GM21515 (cell line): ENCODE measurements at regions not wholly inside any gene's neighbourhood (a gene's known extent, or its start where the extent isn't known, plus 50 kb on each side); places are given as distances from the start of the nearest gene placed in this dataset.
"Not testable (repeated sequence)": the region's sequence is repeated elsewhere in the genome, so short reads cannot be mapped to it uniquely, and the experiment has no call there.

ENCODE experiments used
- ATAC-seq: cut with Tn5 transposase; IDR thresholded peaks from one replicate; pipeline ENCODE4 v1.9.1; 2021; ENCODE audit not compliant: unreplicated experiment

- not testable (repeated sequence) for ATAC-seq
Measured at GRCh38 chr4:3380336-3380735, 61.4 kb upstream of the HGFAC start.

GRCh38 chr4:3381208-3381607 lies 60.6 kb upstream of the HGFAC start:
- not testable (repeated sequence) for ATAC-seq

- no peak for ATAC-seq
Measured at GRCh38 chr4:3382251-3382650, 59.5 kb upstream of the HGFAC start.

- no peak for ATAC-seq
Measured at GRCh38 chr4:3384391-3384770, 57.4 kb upstream of the HGFAC start.

GRCh38 chr4:3384771-3385710 lies 56.7 kb upstream of the HGFAC start:
- no peak for ATAC-seq

- ATAC-seq, result no peak
Measured at GRCh38 chr4:3385711-3386420, 55.9 kb upstream of the HGFAC start.

- no peak for ATAC-seq
Measured at GRCh38 chr4:3386526-3386925, 55.2 kb upstream of the HGFAC start.

- peak; percentile 59 for ATAC-seq
Measured at GRCh38 chr4:3387154-3387942, 54.4 kb upstream of the HGFAC start.

GRCh38 chr4:3387943-3388361 lies 53.8 kb upstream of the HGFAC start:
- peak; percentile 46 for ATAC-seq

GRCh38 chr4:3388471-3389232 lies 53.1 kb upstream of the HGFAC start:
- peak; percentile 65 for ATAC-seq

GRCh38 chr4:3389233-3390215 lies 52.2 kb upstream of the HGFAC start:
- ATAC-seq, result no peak

- ATAC-seq, result no peak
Measured at GRCh38 chr4:3390288-3390811, 51.4 kb upstream of the HGFAC start.

GRCh38 chr4:3391422-3391821 lies 50.3 kb upstream of the HGFAC start:
- no peak for ATAC-seq
